Keratinocyte (primary cell): ENCODE measurements at regions not wholly inside any gene's neighbourhood (a gene's known extent, or its start where the extent isn't known, plus 50 kb on each side); places are given as distances from the start of the nearest gene placed in this dataset.

ENCODE experiments used
- DNase-seq: peaks from one replicate; pipeline ENCODE4 v3.0.0-alpha.2; 2011; ENCODE audit warnings: low read depth, missing footprints, low spot score
- FAIRE-seq: peaks from 2 replicates; lab custom pipeline; 2011; peaks lifted over from hg19 to GRCh38; lab: Jason Lieb, UNC
- H2AFZ ChIP-seq: 2 replicates; pipeline ENCODE4 v1.6.0; 2012; ENCODE audit warnings: low read length, control low read depth, inconsistent platforms; ENCODE audit not compliant: control insufficient read depth
- H3K27ac ChIP-seq: 2 replicates; pipeline ENCODE4 v1.5.1; 2011; ENCODE audit warnings: low read length; ENCODE audit not compliant: control insufficient read depth, insufficient read depth
- H3K27me3 ChIP-seq: 3 replicates; pipeline ENCODE4 v1.6.0; 2011; ENCODE audit warnings: low read length; ENCODE audit not compliant: control insufficient read depth, insufficient read depth; ENCODE audit errors: extremely low read depth
- H3K36me3 ChIP-seq, 2 experiments: 2 replicates in 1 of 2; 3 replicates in 1 of 2; pipeline ENCODE4 v1.5.1; 2011; ENCODE audit warnings: low read length in 2 of 2, mild to moderate bottlenecking in 1 of 2; ENCODE audit not compliant: control insufficient read depth in 2 of 2, insufficient read depth in 2 of 2; ENCODE audit errors: extremely low read depth in 1 of 2
- H3K4me1 ChIP-seq: 3 replicates; pipeline ENCODE4 v1.5.1; 2011; ENCODE audit warnings: low read length; ENCODE audit not compliant: control insufficient read depth, insufficient read depth; ENCODE audit errors: extremely low read depth
- H3K4me2 ChIP-seq: 3 replicates; pipeline ENCODE4 v1.6.0; 2011; ENCODE audit warnings: low read depth, low read length; ENCODE audit not compliant: control insufficient read depth, insufficient read depth; ENCODE audit errors: extremely low read depth
- H3K4me3 ChIP-seq, 3 experiments: fragments of 200-600 bp in 1 of 3; sonication (generic) in 1 of 3; 2 replicates in 2 of 3; 3 replicates in 1 of 3; pipeline ENCODE4 v1.5.1; 2011 to 2016; ENCODE audit warnings: low read length in 3 of 3, mild to moderate bottlenecking in 3 of 3, control low read depth in 2 of 3, inconsistent platforms in 1 of 3, low read depth in 1 of 3, mixed read lengths in 1 of 3, mixed run types in 1 of 3, moderate library complexity in 1 of 3; ENCODE audit not compliant: control insufficient read depth in 2 of 3, insufficient read depth in 2 of 3; ENCODE audit errors: extremely low read depth in 1 of 3
- H3K79me2 ChIP-seq: 2 replicates; pipeline ENCODE4 v1.6.0; 2012; ENCODE audit warnings: low read length; ENCODE audit not compliant: control insufficient read depth, insufficient read depth
- H3K9ac ChIP-seq: 3 replicates; pipeline ENCODE4 v1.6.0; 2011; ENCODE audit warnings: low read length; ENCODE audit not compliant: control insufficient read depth, insufficient read depth; ENCODE audit errors: extremely low read depth
- H3K9me1 ChIP-seq: 3 replicates; pipeline ENCODE4 v1.6.0; 2011; ENCODE audit warnings: low read length; ENCODE audit not compliant: control insufficient read depth, insufficient read depth; ENCODE audit errors: extremely low read depth
- H3K9me3 ChIP-seq: 2 replicates; pipeline ENCODE4 v1.5.1; 2012; ENCODE audit warnings: low read depth, low read length; ENCODE audit not compliant: control insufficient read depth
- H4K20me1 ChIP-seq: 3 replicates; pipeline ENCODE4 v1.6.0; 2011; ENCODE audit warnings: low read length; ENCODE audit not compliant: control insufficient read depth, insufficient read depth; ENCODE audit errors: extremely low read depth
- EZH2 ChIP-seq: IDR thresholded peaks from one replicate; pipeline ENCODE4 v1.6.1; 2012; ENCODE audit warnings: inconsistent platforms, mild to moderate bottlenecking, low read length, moderate library complexity
- dilution Hi-C: fragments of 300-500 bp; cut with MboI; formaldehyde crosslinking; loops from one replicate; pipeline ENCODE4 v1.7.0; 2020; ENCODE audit warnings: low sequenced_read_pairs; ENCODE audit not compliant: extremely low pct_ligation_motif_present
- TF ChIP-seq, protein P1 (sequence below), 3 experiments: IDR thresholded peaks in 1 of 3; conservative IDR thresholded peaks in 1 of 3; optimal IDR thresholded peaks in 1 of 3; 2 replicates in 2 of 3; 3 replicates in 1 of 3; pipeline versions ENCODE3 to v1.5.1; 2011; ENCODE audit warnings: low read length in 3 of 3, mild to moderate bottlenecking in 3 of 3, moderate library complexity in 2 of 3, control low read depth in 1 of 3, inconsistent platforms in 1 of 3; ENCODE audit not compliant: insufficient read depth in 2 of 3; ENCODE audit errors: extremely low read depth in 1 of 3

- DNase-seq: no peak
- no peak overlapping the region for H3K9ac ChIP-seq
- no peaks in the 10 kb centered on the region for H3K9me3 ChIP-seq
- no peaks in the 10 kb centered on the region for H3K36me3 ChIP-seq
- no peaks in the 10 kb centered on the region for H4K20me1 ChIP-seq
- H3K9me1 ChIP-seq: no peaks in the 10 kb centered on the region
- no peak overlapping the region for H3K4me2 ChIP-seq
- dilution Hi-C loops: no loop called here
- no peaks in the 10 kb centered on the region for H3K79me2 ChIP-seq
- no peak for FAIRE-seq
- TF ChIP-seq, protein P1, sequence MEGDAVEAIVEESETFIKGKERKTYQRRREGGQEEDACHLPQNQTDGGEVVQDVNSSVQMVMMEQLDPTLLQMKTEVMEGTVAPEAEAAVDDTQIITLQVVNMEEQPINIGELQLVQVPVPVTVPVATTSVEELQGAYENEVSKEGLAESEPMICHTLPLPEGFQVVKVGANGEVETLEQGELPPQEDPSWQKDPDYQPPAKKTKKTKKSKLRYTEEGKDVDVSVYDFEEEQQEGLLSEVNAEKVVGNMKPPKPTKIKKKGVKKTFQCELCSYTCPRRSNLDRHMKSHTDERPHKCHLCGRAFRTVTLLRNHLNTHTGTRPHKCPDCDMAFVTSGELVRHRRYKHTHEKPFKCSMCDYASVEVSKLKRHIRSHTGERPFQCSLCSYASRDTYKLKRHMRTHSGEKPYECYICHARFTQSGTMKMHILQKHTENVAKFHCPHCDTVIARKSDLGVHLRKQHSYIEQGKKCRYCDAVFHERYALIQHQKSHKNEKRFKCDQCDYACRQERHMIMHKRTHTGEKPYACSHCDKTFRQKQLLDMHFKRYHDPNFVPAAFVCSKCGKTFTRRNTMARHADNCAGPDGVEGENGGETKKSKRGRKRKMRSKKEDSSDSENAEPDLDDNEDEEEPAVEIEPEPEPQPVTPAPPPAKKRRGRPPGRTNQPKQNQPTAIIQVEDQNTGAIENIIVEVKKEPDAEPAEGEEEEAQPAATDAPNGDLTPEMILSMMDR (optimal IDR thresholded peaks at IDR 0.05 in 1 of 3, IDR thresholded peaks at IDR 0.05 in 1 of 3, conservative IDR thresholded peaks at IDR 0.05 in 1 of 3; ENCODE audit: extremely low read depth in 1 of 3, insufficient read depth in 2 of 3, low read length in 3 of 3): no peak
- TF ChIP-seq EZH2: no peak
- no peak overlapping the region for H3K4me3 ChIP-seq
- no peak overlapping the region for H3K27ac ChIP-seq
- H3K27me3 ChIP-seq: no peaks in the 10 kb centered on the region
- H3K4me1 ChIP-seq: no peaks in the 10 kb centered on the region
- H2AFZ ChIP-seq: no peak overlapping the region
Measured at GRCh38 chrX:87310780-87311179, 206.8 kb upstream of the KLHL4 start.

DNA sequence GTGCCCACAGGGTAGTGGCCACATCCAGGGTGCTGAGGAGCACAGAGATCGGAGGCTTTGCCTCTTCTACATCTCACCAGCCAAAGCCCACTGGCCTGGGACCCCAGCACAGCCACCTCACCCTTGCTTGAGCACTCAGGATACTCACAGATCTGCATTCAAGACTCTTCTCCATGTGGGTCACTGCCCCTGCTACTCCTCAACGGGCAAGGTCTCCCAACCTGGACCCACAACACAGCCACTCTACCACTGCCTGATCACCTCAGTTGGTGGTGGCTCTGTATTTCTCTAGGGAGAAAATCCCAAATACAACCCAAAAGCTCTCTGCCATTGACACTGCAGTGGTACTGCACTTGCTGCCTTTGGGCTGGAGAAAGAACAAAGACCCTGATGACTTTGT is 190.3 kb upstream of the KLHL4 start:
- H3K27me3 ChIP-seq: no peaks in the 10 kb centered on the region
- DNase-seq (no peak), FAIRE-seq (no peak)
- dilution Hi-C loops: no loop called here
- H2AFZ ChIP-seq: no peak overlapping the region
- H3K9me1 ChIP-seq: no peaks in the 10 kb centered on the region
- H3K4me2 ChIP-seq: no peak overlapping the region
- no peak overlapping the region for H3K9ac ChIP-seq
- no peaks in the 10 kb centered on the region for H3K79me2 ChIP-seq
- no peaks in the 10 kb centered on the region for H3K4me1 ChIP-seq
- no peak overlapping the region for H3K27ac ChIP-seq
- no peaks in the 10 kb centered on the region for H4K20me1 ChIP-seq
- no peaks in the 10 kb centered on the region for H3K9me3 ChIP-seq
- no peak overlapping the region for H3K4me3 ChIP-seq
- TF ChIP-seq, protein P1 (optimal IDR thresholded peaks at IDR 0.05 in 1 of 3, IDR thresholded peaks at IDR 0.05 in 1 of 3, conservative IDR thresholded peaks at IDR 0.05 in 1 of 3; ENCODE audit: extremely low read depth in 1 of 3, insufficient read depth in 2 of 3, low read length in 3 of 3): no peak
- no peak for TF ChIP-seq EZH2
- no peaks in the 10 kb centered on the region for H3K36me3 ChIP-seq
